GM23338 (cell line): ENCODE measurements at regions not wholly inside any gene's neighbourhood (a gene's known extent, or its start where the extent isn't known, plus 50 kb on each side); places are given as distances from the start of the nearest gene placed in this dataset.

Experiments used
- CREB1 ChIP-seq: fragments of 250-450 bp; sonication (Bioruptor Pico); IDR thresholded peaks from 2 replicates; pipeline ENCODE4 v1.5.0; 2020; ENCODE audit warnings: low read depth, mild to moderate bottlenecking, moderate library complexity
- EZH2 ChIP-seq: fragments of 200-600 bp; sonication (generic); IDR thresholded peaks from one replicate; pipeline ENCODE4 v1.8.0; 2017; ENCODE audit warnings: antibody characterized with exemption, mild to moderate bottlenecking, low read depth; ENCODE audit not compliant: unreplicated experiment
- EZH2phosphoT487 ChIP-seq: fragments of 200-600 bp; sonication (generic); IDR thresholded peaks from one replicate; pipeline ENCODE4 v1.8.1; 2018; ENCODE audit warnings: antibody characterized with exemption; ENCODE audit not compliant: unreplicated experiment
- JUNB ChIP-seq: IDR thresholded peaks from one replicate; pipeline ENCODE4 v1.6.1; 2016; ENCODE audit warnings: antibody characterized with exemption; ENCODE audit not compliant: unreplicated experiment
- NANOG ChIP-seq: IDR thresholded peaks from 2 replicates; pipeline ENCODE4 v1.6.1; 2016; ENCODE audit warnings: antibody characterized with exemption, borderline replicate concordance
- POLR2AphosphoS5 ChIP-seq: IDR thresholded peaks from 2 replicates; pipeline ENCODE4 v1.6.1; 2016; ENCODE audit warnings: antibody characterized with exemption, low read depth
- REST ChIP-seq: IDR thresholded peaks from one replicate; pipeline ENCODE4 v1.6.1; 2018; ENCODE audit warnings: antibody characterized with exemption; ENCODE audit not compliant: unreplicated experiment
- STAT1 ChIP-seq: IDR thresholded peaks from one replicate; pipeline ENCODE4 v1.6.1; 2016; ENCODE audit warnings: antibody characterized with exemption; ENCODE audit not compliant: unreplicated experiment
- ZNF114 ChIP-seq: fragments of 250-450 bp; sonication (Bioruptor Pico); IDR thresholded peaks from 2 replicates; pipeline ENCODE4 v1.5.0; 2020; ENCODE audit warnings: mild to moderate bottlenecking, moderate library complexity
- ZNF331 ChIP-seq: fragments of 250-450 bp; sonication (Bioruptor Pico); IDR thresholded peaks from 2 replicates; pipeline ENCODE4 v1.5.0; 2020; ENCODE audit warnings: low read depth, mild to moderate bottlenecking, moderate library complexity
- ZNF462 ChIP-seq: fragments of 250-450 bp; sonication (Bioruptor Pico); IDR thresholded peaks from 2 replicates; pipeline ENCODE4 v1.5.0; 2020; ENCODE audit warnings: mild to moderate bottlenecking, moderate library complexity
- TF ChIP-seq, protein P1 (sequence below), 2 experiments: fragments of 200-600 bp in 1 of 2; sonication (generic) in 1 of 2; conservative IDR thresholded peaks; 2 replicates each; pipeline versions ENCODE4 v1.5.1 to v1.6.1; 2016 to 2017; ENCODE audit warnings: antibody characterized with exemption in 2 of 2, low read depth in 2 of 2, mild to moderate bottlenecking in 2 of 2, moderate library complexity in 1 of 2
- TF ChIP-seq, protein P2 (sequence below): IDR thresholded peaks from 2 replicates; pipeline ENCODE4 v1.6.1; 2016; ENCODE audit warnings: antibody characterized with exemption

DNA sequence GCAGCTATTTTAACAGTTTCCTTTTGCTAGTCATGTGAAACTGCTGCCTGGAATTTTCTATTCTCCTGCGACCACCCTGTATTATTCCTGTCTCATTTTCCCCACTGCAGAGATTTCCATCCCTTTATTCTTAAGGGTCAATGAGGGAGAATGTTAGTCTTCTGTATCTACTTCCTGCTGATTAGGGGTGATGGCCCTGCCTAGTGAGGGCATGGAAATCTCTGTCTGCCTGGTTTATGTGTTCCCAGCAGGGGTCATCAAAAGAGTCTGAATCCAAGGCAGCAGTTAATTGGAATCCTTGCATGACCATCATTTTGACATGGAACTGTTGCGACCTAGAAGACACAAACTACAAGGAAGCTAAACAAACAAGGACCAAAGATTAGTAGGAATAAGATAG is 325.2 kb downstream of the PLPP3 start:
- TF ChIP-seq, protein P1, sequence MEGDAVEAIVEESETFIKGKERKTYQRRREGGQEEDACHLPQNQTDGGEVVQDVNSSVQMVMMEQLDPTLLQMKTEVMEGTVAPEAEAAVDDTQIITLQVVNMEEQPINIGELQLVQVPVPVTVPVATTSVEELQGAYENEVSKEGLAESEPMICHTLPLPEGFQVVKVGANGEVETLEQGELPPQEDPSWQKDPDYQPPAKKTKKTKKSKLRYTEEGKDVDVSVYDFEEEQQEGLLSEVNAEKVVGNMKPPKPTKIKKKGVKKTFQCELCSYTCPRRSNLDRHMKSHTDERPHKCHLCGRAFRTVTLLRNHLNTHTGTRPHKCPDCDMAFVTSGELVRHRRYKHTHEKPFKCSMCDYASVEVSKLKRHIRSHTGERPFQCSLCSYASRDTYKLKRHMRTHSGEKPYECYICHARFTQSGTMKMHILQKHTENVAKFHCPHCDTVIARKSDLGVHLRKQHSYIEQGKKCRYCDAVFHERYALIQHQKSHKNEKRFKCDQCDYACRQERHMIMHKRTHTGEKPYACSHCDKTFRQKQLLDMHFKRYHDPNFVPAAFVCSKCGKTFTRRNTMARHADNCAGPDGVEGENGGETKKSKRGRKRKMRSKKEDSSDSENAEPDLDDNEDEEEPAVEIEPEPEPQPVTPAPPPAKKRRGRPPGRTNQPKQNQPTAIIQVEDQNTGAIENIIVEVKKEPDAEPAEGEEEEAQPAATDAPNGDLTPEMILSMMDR (conservative IDR thresholded peaks at IDR 0.05; ENCODE audit: low read depth in 2 of 2): no peak
- TF ChIP-seq REST: no peak
- no peak for TF ChIP-seq ZNF331
- no peak for TF ChIP-seq POLR2AphosphoS5
- no peak for TF ChIP-seq EZH2phosphoT487
- no peak for TF ChIP-seq EZH2
- TF ChIP-seq JUNB: no peak
- TF ChIP-seq, protein P2, sequence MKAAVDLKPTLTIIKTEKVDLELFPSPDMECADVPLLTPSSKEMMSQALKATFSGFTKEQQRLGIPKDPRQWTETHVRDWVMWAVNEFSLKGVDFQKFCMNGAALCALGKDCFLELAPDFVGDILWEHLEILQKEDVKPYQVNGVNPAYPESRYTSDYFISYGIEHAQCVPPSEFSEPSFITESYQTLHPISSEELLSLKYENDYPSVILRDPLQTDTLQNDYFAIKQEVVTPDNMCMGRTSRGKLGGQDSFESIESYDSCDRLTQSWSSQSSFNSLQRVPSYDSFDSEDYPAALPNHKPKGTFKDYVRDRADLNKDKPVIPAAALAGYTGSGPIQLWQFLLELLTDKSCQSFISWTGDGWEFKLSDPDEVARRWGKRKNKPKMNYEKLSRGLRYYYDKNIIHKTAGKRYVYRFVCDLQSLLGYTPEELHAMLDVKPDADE: no peak
- no peak for TF ChIP-seq ZNF462 (CRISPR knock-in tag)
- TF ChIP-seq CREB1 (CRISPR knock-in tag): no peak
- TF ChIP-seq STAT1: no peak
- TF ChIP-seq ZNF114 (CRISPR knock-in tag): no peak
- TF ChIP-seq NANOG: no peak
